ENCODE measurements at regions not wholly inside any gene's neighbourhood (a gene's known extent, or its start where the extent isn't known, plus 50 kb on each side); places are given as distances from the start of the nearest gene placed in this dataset.

DNA sequence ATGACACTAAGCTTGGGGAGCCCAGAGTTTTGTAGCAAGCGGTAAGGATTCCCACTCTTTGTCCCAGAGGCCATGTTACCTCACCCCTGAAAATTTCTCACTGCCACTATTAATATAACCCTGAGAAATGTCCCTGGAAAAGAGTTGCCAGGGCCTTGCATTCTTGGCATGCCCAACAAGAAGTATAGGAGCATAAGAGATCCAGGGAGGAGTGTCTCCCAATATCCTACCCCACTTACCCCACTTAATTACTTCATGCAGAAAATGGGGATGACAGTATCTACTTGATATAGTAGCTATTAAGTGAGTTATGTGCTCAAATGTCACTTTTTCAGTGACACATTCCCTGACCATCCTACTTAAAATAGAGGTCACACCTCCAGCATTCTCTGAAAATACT, 120.5 kb upstream of the C1GALT1C1 start:
- TF ChIP-seq, protein P1, sequence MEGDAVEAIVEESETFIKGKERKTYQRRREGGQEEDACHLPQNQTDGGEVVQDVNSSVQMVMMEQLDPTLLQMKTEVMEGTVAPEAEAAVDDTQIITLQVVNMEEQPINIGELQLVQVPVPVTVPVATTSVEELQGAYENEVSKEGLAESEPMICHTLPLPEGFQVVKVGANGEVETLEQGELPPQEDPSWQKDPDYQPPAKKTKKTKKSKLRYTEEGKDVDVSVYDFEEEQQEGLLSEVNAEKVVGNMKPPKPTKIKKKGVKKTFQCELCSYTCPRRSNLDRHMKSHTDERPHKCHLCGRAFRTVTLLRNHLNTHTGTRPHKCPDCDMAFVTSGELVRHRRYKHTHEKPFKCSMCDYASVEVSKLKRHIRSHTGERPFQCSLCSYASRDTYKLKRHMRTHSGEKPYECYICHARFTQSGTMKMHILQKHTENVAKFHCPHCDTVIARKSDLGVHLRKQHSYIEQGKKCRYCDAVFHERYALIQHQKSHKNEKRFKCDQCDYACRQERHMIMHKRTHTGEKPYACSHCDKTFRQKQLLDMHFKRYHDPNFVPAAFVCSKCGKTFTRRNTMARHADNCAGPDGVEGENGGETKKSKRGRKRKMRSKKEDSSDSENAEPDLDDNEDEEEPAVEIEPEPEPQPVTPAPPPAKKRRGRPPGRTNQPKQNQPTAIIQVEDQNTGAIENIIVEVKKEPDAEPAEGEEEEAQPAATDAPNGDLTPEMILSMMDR (IDR thresholded peaks at IDR 0.05), result no peak
- no peak for TF ChIP-seq POLR2AphosphoS5 (IDR thresholded peaks at IDR 0.05)
- TF ChIP-seq POLR2A (IDR thresholded peaks at IDR 0.05), result no peak
- TF ChIP-seq EP300 (IDR thresholded peaks at IDR 0.05), result no peak

Data from suprapubic skin (tissue), 4 donors.